PC-3 (cell line): ENCODE measurements at regions not wholly inside any gene's neighbourhood (a gene's known extent, or its start where the extent isn't known, plus 50 kb on each side); places are given as distances from the start of the nearest gene placed in this dataset.

Source experiments
- ATAC-seq: fragments of 200-7000 bp; cut with Tn5 transposase; 2 replicates; pipeline ENCODE4 v1.9.1; 2020; ENCODE audit warnings: mild to moderate bottlenecking, moderate library complexity
- BruUV-seq: library from RNA; stranded (reverse); fragments of 400-500 nt; replicated peaks from 2 replicates; lab custom pipeline; 2021; lab: Mats Ljungman, UMichigan
- CTCF ChIA-PET: fragments of 300-600 bp; sonication (Branson Sonifier 250); formaldehyde crosslinking; loops from one replicate; lab custom pipeline; 2022; ENCODE audit warnings: antibody characterized with exemption; lab: Charles Lee
- POLR2A ChIA-PET: fragments of 300-600 bp; sonication (Branson Sonifier 250); formaldehyde crosslinking; loops from one replicate; lab custom pipeline; 2022; ENCODE audit warnings: antibody characterized with exemption; ENCODE audit not compliant: unreplicated experiment; lab: Charles Lee
- DNase-seq: peaks from one replicate; pipeline ENCODE4 v3.0.0-alpha.2; 2015
- H2AFZ ChIP-seq: fragments of 300-600 bp; sonication (generic); 2 replicates; pipeline ENCODE4 v1.6.0; 2016; ENCODE audit warnings: antibody characterized with exemption, low read length
- H3F3A ChIP-seq: fragments of 300-600 bp; sonication (generic); one replicate; pipeline ENCODE4 v1.6.0; 2017; ENCODE audit warnings: antibody characterized with exemption, low read length, control low read depth, mild to moderate bottlenecking; ENCODE audit not compliant: unreplicated experiment
- H3K27ac ChIP-seq: fragments of 300-600 bp; sonication (generic); 2 replicates; pipeline ENCODE4 v1.5.1; 2016; ENCODE audit warnings: mild to moderate bottlenecking, low read length
- H3K27me3 ChIP-seq: fragments of 300-600 bp; sonication (generic); 2 replicates; pipeline ENCODE4 v1.6.1; 2016; ENCODE audit warnings: low read length, mixed read lengths
- H3K36me3 ChIP-seq: fragments of 300-600 bp; sonication (generic); 2 replicates; pipeline ENCODE4 v1.6.1; 2016; ENCODE audit warnings: low read depth, mixed run types, low read length, mixed read lengths
- H3K4me1 ChIP-seq: fragments of 300-600 bp; sonication (generic); 2 replicates; pipeline ENCODE4 v1.5.1; 2016; ENCODE audit warnings: low read length; ENCODE audit not compliant: insufficient read depth
- H3K4me2 ChIP-seq: fragments of 300-600 bp; sonication (generic); 2 replicates; pipeline ENCODE4 v1.6.0; 2016; ENCODE audit warnings: low read length
- H3K4me3 ChIP-seq: fragments of 300-600 bp; sonication (generic); 2 replicates; pipeline ENCODE4 v1.5.1; 2016; ENCODE audit warnings: mild to moderate bottlenecking, low read length, mixed read lengths
- H3K79me2 ChIP-seq: fragments of 300-600 bp; sonication (generic); 2 replicates; pipeline ENCODE4 v1.6.1; 2017; ENCODE audit warnings: low read length, mixed read lengths
- H3K9ac ChIP-seq: fragments of 300-600 bp; sonication (generic); 2 replicates; pipeline ENCODE4 v1.6.0; 2016; ENCODE audit warnings: mild to moderate bottlenecking, low read length
- H3K9me2 ChIP-seq: fragments of 300-600 bp; sonication (generic); replicated peaks from 2 replicates; pipeline ENCODE4 v1.6.1; 2016; ENCODE audit warnings: mixed run types, low read length, mixed read lengths
- H3K9me3 ChIP-seq: fragments of 300-600 bp; sonication (generic); 2 replicates; pipeline ENCODE4 v1.6.1; 2016; ENCODE audit warnings: low read length, mixed read lengths
- H4K20me1 ChIP-seq: fragments of 300-600 bp; sonication (generic); 2 replicates; pipeline ENCODE4 v1.6.1; 2016; ENCODE audit warnings: low read length, mixed read lengths
- EZH2 ChIP-seq: fragments of 300-600 bp; sonication (generic); IDR thresholded peaks from one replicate; pipeline ENCODE4 v1.6.1; 2017; ENCODE audit warnings: antibody characterized with exemption, mild to moderate bottlenecking, low read length; ENCODE audit not compliant: unreplicated experiment
- EZH2phosphoT487 ChIP-seq: fragments of 300-600 bp; sonication (generic); IDR thresholded peaks from 2 replicates; pipeline ENCODE4 v1.6.1; 2018; ENCODE audit warnings: mild to moderate bottlenecking, antibody characterized with exemption, low read length, borderline replicate concordance
- intact Hi-C: fragments of 100-400 bp; cut with micrococcal nuclease; formaldehyde crosslinking; loops from 2 replicates; pipeline ENCODE4 v1.9.0; 2023
- TF ChIP-seq, protein P1 (sequence below): fragments of 300-600 bp; sonication (generic); conservative IDR thresholded peaks from 2 replicates; pipeline ENCODE4 v1.5.1; 2017; ENCODE audit warnings: antibody characterized with exemption, low read depth, mild to moderate bottlenecking, low read length

- no peaks in the 10 kb centered on the region for H4K20me1 ChIP-seq
- no peak overlapping the region for H3K9ac ChIP-seq
- no peak overlapping the region for H3K27ac ChIP-seq
- no peak overlapping the region for H3K4me3 ChIP-seq
- no peaks in the 10 kb centered on the region for H3K9me3 ChIP-seq
- H3K4me1 ChIP-seq, result peaks cover 5% of the 10 kb centered on the region; the same call in 1 of the 2 replicates
- CTCF ChIA-PET, result no interaction called here
- intact Hi-C loops, result no loop called here
- no peaks in the 10 kb centered on the region for H3F3A ChIP-seq
- H2AFZ ChIP-seq, result no peak overlapping the region
- H3K27me3 ChIP-seq, result no peaks in the 10 kb centered on the region
- no peak for ATAC-seq
- no peaks in the 10 kb centered on the region for H3K9me2 ChIP-seq
- H3K36me3 ChIP-seq, result no peaks in the 10 kb centered on the region
- no peak overlapping the region for H3K4me2 ChIP-seq
- no peaks in the 10 kb centered on the region for H3K79me2 ChIP-seq
- no peak for DNase-seq
- POLR2A ChIA-PET, result no interaction called here
- no TSS peak for BruUV-seq
- TF ChIP-seq, protein P1, sequence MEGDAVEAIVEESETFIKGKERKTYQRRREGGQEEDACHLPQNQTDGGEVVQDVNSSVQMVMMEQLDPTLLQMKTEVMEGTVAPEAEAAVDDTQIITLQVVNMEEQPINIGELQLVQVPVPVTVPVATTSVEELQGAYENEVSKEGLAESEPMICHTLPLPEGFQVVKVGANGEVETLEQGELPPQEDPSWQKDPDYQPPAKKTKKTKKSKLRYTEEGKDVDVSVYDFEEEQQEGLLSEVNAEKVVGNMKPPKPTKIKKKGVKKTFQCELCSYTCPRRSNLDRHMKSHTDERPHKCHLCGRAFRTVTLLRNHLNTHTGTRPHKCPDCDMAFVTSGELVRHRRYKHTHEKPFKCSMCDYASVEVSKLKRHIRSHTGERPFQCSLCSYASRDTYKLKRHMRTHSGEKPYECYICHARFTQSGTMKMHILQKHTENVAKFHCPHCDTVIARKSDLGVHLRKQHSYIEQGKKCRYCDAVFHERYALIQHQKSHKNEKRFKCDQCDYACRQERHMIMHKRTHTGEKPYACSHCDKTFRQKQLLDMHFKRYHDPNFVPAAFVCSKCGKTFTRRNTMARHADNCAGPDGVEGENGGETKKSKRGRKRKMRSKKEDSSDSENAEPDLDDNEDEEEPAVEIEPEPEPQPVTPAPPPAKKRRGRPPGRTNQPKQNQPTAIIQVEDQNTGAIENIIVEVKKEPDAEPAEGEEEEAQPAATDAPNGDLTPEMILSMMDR, result no peak
- TF ChIP-seq EZH2 (no peak), EZH2phosphoT487 (no peak)
Observed at GRCh38 chr6:6895929-6896328, 211.8 kb upstream of the RREB1 start.

GRCh38 chr6:6897140-6897539 is 210.6 kb upstream of the RREB1 start:
- H2AFZ ChIP-seq, result 0 out of 2 replicates have a peak overlapping the region, but pooled peaks have one; percentile 24
- H3K4me3 ChIP-seq, result no peak overlapping the region
- H3K9me2 ChIP-seq, result no peaks in the 10 kb centered on the region
- DNase-seq (no peak), ATAC-seq (0 out of 2 replicates have a peak, but pooled peaks have one; percentile 27)
- H3K9me3 ChIP-seq, result no peaks in the 10 kb centered on the region
- H3K4me2 ChIP-seq, result no peak overlapping the region
- TF ChIP-seq EZH2phosphoT487 (no peak), EZH2 (no peak)
- TF ChIP-seq, protein P1, result no peak
- no peaks in the 10 kb centered on the region for H3K36me3 ChIP-seq
- no peaks in the 10 kb centered on the region for H3K27me3 ChIP-seq
- ChIA-PET POLR2A (no interaction called here), CTCF (no interaction called here)
- no peak overlapping the region for H3K9ac ChIP-seq
- no peaks in the 10 kb centered on the region for H4K20me1 ChIP-seq
- no TSS peak for BruUV-seq
- no peaks in the 10 kb centered on the region for H3K79me2 ChIP-seq
- H3K4me1 ChIP-seq, result peaks cover 5% of the 10 kb centered on the region; the same call in 1 of the 2 replicates
- H3F3A ChIP-seq, result no peaks in the 10 kb centered on the region
- intact Hi-C loops, result no loop called here
- no peak overlapping the region for H3K27ac ChIP-seq

GRCh38 chr6:6900569-6901204 is 207.1 kb upstream of the RREB1 start:
- no peak overlapping the region for H2AFZ ChIP-seq
- ATAC-seq (no peak), DNase-seq (no peak)
- H3K4me1 ChIP-seq, result no peaks in the 10 kb centered on the region
- no peaks in the 10 kb centered on the region for H3K27me3 ChIP-seq
- no peak overlapping the region for H3K4me3 ChIP-seq
- H3K9ac ChIP-seq, result no peak overlapping the region
- BruUV-seq, result no TSS peak
- no peaks in the 10 kb centered on the region for H3K9me3 ChIP-seq
- ChIA-PET CTCF (no interaction called here), POLR2A (no interaction called here)
- no peaks in the 10 kb centered on the region for H3K79me2 ChIP-seq
- no peak for TF ChIP-seq EZH2
- TF ChIP-seq EZH2phosphoT487, result no peak
- TF ChIP-seq, protein P1, result no peak
- no peaks in the 10 kb centered on the region for H3K9me2 ChIP-seq
- no peaks in the 10 kb centered on the region for H4K20me1 ChIP-seq
- no peaks in the 10 kb centered on the region for H3F3A ChIP-seq
- H3K4me2 ChIP-seq, result no peak overlapping the region
- no peak overlapping the region for H3K27ac ChIP-seq
- intact Hi-C loops, result no loop called here
- H3K36me3 ChIP-seq, result no peaks in the 10 kb centered on the region
